Fibroblast of gingiva (primary cell): ENCODE measurements at regions not wholly inside any gene's neighbourhood (a gene's known extent, or its start where the extent isn't known, plus 50 kb on each side); places are given as distances from the start of the nearest gene placed in this dataset.
"Not testable (repeated sequence)": the region's sequence is repeated elsewhere in the genome, so short reads cannot be mapped to it uniquely, and the experiment has no call there.

Source experiments
- DNase-seq: peaks from one replicate; pipeline ENCODE4 v3.0.0-alpha.2; 2011; ENCODE audit warnings: low read depth

DNA sequence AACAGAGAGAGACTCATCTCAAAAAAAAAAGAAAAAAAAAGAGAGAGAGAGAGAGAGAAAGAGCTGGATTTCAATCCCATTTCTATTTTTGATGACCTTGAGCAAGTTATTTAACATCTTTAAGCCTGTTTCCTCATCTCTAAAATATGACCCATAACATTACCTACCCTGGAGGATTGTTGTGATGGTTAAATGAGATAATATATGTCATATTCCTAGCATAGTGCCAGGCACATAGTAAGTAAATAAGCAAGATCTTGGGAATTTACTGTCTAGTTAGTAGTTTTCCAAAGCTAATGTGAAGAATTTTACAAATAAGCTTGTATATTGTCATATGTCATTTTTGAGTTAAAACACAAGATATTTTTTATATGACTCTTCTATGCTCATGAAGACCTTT is 236.5 kb downstream of the PHLDA1 start:
- no peak for DNase-seq

DNA sequence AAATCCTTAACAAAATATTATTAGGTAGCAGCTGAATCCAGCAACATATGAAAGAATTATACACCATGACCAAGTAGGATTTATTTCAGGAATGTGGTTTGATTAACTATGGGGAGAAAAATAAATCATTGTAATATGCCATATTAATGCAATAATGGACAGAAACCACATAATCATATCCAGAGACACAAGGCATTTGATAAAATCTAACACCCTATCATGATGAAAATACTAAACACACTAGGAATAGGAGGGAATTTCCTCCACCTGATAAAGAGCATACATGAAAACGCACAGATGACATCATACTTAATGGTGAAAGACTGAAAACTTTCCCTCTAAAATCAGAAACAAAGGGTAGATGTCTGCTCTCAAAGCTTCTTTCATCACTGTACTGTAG is 238.9 kb downstream of the PHLDA1 start:
- peak; percentile 50 for DNase-seq

DNA sequence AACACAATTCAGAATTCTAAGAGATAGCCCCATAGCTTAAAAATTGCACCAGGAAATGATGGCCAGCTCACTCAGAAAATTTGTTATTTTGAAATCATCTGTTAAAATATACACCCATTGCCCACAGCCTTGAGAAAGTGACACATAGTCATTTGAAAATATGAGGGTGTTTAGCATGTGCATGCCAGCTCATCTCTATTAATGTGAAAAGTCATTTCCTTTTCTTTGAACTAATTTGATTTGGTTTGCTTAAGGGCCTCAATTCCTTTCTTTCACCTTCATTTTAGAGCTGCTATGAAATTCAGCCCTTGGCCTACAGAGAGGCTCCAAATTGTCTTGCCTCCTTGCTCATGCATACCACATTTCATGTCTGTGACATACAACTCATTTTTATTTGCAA is 241.4 kb downstream of the PHLDA1 start:
- DNase-seq, result peak; percentile 17

DNA sequence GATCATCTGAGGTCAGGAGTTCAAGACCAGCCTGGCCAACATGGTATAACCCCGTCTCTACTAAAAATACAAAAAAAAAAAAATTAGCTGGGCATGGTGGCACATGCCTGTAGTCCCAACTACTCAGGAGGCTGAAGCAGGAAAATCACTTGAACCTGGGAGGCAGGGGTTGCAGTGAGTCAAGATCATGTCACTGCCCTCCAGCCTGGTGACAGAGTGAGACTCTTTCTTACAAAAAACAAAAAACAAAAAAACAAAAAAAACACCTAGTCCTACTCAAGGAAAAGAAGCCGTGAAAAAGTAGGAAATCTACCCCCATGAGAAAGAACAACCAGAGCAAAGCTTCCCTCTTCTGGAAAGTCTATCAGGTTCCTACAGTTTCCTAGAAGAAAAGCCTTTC is 244.4 kb downstream of the PHLDA1 start:
- DNase-seq, result not testable (repeated sequence)

DNA sequence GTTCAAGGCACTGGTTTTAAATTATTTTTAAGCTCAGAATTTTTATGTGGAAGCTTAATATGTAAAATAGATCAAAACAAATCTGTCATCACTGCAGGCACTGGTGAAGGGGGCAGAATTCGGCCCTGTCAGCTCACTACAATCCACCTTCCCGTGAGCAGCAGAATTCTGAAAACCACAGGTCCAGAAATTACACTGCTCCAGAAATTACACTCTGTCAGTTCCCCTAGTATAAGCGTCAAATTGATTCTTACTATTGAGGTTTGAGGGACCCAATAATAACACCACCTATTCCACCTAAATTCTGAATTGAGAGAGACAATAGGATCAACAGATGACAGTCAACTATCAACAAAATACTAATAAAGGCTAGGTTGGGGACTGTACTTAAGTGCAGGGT is 245.5 kb downstream of the PHLDA1 start:
- no peak for DNase-seq

DNA sequence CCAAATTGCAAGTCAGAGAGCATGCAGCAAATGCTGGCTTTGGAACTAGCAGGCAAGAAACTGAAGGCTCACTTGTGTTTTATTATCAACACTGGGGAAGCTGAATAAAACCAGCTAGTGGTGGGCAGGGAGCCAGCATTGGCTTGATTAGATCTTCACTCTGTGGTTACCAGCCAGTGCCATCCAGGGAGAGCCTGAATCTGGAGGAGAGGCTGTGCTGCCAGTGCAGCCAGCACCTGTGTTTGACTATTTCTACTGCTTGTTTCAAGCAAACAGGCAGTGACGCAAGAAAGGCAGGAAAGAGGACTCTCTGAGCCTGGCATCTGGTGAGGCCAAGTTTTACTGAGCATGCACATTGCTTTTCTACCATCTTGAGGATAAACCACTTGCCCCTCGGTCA is 247.0 kb downstream of the PHLDA1 start:
- peak; percentile 25 for DNase-seq

DNA sequence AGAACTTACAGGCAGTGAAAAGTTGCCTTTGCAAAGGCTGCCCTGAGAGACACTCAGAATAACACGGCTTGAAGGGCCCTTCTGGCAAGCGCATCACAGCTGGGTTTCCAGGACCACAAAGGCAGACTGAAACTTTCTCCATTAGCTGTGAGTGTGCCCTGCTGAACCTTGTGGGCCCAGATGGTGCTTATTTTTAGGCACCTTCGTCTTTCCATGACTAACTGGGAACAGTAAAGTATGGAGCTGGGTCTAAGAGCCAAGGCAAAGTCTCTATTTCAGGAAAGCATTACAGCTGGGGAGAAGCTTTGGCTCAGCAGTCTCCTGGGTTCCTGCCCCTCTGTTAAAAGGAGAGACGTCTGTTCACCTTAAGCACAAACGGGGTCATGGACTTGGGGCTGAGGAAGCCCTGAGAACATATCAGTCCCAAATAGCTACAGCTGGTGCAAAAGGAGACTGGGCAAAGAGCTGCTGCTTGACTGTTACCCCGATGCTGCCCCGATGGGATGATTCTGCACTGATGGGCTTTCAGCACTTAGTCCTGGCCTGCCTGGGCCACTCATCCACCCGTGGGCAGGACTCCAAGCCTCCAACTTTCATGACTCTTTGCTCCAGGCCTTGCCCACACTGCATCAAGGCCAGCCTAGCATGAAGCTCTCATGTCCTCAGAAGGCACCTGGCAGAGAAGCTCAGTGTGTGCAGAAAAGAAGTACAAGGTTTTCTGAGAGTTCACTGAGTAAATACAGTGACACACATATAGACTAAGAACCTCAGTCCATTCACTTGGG is 248.3 kb downstream of the PHLDA1 start:
- no peak for DNase-seq

DNA sequence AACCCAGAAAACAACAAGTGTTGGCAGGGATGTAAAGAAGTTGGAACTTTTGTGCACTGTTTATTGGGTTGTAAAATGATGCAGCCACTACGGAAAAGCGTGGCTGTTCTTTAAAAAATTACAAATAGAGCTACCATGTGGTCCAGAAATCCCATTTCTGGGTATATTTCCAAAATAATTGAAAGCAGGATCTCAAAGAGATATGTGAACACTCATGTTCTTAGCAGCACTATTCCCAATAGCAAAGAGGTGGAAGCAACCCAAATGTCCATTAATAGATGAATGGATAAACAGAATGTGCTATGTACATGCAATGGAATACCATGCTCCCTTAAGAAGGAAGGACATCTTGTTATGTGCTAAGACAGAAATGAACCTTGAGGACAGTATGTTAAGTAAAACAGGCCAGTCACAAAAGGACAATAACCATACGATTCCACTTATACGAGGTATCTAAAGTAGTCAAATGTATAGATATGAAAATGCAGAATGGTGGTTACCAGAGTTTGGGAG is 249.5 kb downstream of the PHLDA1 start:
- peak; percentile 6 for DNase-seq

DNA sequence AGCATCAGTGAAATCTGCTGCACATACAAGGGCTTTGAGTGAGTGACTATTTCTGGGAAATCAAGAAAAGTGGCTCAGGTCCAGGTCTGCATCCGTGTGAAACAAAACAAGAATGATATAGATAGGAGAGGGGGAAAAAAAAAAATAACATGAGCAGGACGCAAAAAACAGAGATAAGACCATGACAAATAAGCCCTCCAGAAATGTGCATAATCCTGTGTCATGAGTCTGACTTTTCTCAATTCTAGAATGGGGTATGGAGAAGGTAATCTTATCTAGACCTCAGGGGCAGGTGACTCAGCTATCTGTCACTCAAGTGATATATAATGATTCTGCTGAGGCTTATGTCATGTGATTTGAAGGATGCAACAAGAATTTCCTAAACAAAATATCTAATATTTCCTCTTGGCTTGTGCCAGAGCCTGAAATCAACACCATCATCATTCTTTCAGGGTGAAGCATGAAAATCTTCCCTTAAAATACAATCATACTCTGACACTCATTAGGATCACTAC is 250.0 kb downstream of the PHLDA1 start:
- peak; percentile 59 for DNase-seq

DNA sequence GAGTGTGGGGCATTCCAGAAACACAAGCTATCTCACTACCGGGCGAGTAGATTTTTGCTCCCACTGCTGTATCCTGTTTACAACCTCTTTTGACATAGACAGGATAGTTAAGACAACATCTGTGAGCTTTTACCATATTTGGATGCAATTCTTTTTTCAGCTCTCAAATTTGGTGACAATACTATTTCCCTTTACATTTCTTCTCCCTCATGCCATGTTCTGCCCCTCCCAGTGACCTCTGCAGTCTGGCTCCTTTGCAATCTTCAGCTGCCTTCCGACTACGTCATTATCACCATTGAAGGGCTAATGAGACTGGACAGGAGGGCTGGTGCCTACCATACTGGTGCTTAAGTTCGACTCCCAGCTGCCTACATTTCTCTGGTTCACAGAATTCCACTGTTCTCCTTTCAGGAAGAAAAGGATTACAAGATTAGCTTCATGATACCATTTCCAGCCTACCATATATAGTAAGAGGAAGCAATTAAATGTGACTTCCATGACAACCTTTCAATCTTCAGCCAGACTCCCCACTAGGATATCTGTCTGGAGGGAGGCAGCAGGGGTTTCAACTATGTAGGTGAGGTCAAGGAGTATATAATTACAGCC is 251.6 kb downstream of the PHLDA1 start:
- DNase-seq, result no peak

DNA sequence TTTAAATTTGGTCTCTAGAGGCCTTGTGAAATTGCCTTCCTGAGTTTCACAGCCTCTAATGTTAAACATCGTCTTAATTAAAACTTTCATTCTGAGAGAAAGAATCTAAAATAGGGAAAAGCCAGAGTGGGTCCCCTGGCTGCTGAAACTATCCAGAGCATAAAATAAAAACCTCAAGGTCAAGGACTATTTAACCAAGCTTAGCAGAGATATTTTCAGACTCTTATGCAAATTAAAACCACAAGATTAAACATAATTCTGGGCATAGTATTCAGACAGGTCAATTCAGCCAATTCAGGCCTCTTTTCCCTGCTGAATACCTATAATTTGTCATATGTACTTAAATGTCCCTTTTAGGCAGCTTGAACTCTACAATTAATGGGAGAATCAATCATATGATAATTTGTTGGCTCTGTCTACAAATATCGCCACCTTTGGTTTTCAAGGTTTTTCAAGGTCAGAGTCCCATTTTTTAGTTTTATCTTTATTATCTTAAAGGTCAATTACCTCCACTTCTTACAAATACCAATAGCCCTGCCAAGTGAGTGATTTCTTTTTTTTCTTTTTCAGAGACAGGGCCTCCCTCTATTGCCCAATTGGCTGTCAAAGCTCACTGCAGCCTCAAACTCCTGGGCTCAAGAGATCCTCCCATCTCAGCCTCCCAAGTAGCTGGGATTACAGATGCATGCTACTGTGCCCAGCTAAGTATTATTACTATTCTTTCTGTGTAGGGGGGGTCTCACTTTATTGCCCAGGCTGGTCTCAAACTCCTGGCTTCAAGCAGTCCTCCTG is 257.1 kb downstream of the PHLDA1 start:
- peak; percentile 19 for DNase-seq

DNA sequence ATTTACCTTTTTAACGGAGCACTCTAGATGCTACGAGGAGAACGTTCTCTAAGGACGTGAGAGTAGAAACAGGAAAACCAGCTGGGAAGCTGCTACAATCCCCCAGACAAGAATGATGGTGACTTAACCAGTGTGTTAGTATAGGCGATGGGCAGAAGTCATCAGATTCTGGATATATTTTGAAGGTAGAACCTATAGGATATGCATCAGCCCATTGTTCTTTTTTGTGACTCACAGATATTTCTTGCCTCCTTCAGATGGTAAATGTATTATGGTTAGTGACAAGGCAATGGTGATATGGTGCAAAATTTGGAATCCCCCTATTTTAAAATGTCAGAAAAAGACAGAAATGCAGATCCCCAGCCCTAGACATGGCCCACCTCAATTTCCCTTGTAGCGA is 258.2 kb downstream of the PHLDA1 start:
- no peak for DNase-seq

DNA sequence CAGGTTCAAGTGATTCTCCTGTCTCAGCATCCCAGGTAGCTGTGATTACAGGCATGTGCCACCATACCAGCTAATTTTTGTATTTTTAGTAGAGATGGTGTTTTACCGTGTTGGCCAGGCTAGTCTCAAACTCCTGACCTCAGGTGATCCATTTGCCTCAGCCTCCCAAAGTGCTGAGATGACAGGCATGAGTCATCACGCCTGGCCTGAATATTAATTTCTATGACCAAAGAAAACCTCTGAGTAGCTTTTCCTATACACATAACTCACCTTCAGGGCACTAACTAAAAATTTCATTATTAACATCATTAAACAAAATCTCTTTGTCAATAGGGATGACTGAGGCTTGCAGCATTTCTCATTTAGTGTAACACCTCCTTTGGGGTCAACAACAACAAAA is 259.6 kb upstream of the KRR1 start:
- no peak for DNase-seq

DNA sequence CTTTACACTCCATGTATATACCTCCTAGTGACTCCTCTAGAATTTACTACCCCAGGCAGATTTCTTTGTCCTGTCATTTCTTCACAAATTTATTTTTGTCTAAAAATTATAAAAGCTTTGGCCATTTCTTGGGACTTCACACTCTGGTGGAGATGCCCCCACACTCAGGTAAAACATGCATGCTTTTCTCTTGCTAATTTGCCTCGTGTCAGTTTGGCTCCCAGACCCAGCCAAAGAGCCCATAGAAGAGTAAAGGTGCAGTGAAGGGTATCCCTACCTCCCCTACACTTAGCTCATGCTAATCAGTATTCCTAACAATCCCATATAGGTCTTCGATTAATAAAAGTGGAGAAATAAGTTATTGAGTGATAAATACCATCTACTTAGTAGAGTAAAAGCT is 256.5 kb upstream of the KRR1 start:
- DNase-seq, result no peak

DNA sequence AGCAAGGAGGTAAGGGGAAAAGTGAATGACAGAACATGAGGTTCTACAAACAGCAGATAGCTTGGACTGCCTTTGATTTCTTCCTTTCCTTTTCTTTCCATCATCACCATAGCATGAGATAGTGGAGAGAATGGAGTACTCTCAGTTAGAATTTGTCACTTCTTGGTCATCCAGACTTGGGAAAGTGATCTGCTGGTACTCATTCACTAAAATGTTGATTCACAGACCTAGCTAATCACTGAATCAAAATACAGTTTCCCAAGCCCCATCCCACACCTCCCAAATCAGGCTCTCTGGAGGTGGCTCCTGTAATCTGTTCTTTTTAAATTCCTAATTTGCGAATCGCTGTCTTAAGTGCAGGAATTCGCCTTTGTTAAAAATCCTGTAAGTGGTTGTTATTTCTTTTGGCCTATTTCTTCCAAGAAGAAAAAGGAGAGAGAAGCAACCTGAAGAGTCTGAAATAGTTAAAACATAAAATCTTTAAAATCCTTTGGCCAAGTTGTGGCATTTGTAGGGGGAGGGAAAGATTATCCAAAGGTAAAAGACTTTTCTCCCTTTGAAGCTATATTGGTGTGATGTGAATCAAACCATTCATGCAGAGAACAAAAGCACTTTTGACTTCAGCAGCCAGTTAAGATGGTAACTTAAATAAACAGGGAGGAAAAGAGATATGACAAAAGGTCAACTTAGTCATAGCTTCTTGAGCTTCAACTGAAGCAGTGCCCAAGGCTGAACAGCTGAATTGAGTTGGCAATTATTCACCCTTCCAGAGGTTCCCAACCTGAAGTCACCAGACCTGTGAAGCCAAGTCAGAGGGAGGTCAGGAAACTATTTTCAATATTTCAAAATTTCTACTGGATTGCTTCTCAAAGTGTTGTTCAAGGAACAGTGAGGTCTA is 255.1 kb upstream of the KRR1 start:
- DNase-seq, result peak; percentile 55

DNA sequence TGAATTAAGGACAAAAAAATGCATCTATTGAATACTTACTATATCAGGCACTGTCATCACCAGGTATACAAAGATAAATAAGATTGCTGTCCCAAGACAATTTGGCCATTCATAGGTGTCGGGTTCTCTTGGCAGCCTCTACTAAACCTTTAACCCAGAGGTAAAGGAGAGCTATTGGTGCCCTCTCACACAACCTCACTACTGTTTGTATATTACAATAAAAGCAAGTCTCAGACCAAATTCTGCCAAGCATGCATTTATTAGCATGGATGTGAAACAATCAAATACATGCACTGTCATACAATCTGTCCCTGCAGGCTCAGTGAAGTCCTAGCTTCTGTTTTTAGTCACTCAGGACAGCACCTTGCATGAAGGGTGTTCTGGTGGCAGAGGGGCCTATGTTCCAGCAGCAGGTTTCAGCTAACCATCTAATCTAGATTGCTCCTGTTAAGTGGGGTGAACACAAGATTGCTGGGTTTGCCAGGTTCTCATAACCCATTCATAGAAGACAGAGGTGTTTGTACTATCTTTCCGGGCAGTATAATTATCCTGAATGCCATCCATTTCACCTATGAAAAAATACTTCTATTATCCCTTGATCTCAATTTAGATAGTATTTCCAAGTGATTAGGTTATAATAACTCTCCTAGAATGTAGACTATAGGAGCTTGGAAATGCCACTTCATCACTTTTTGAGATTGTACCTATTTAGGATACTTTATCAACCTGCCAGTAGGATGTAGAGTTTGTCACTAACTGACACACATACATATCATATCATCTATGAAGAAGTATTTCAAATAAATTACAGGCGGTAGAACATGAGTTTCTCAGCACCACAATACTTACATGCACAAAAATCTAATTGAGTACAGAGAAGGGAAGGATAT is 254.0 kb upstream of the KRR1 start:
- no peak for DNase-seq

DNA sequence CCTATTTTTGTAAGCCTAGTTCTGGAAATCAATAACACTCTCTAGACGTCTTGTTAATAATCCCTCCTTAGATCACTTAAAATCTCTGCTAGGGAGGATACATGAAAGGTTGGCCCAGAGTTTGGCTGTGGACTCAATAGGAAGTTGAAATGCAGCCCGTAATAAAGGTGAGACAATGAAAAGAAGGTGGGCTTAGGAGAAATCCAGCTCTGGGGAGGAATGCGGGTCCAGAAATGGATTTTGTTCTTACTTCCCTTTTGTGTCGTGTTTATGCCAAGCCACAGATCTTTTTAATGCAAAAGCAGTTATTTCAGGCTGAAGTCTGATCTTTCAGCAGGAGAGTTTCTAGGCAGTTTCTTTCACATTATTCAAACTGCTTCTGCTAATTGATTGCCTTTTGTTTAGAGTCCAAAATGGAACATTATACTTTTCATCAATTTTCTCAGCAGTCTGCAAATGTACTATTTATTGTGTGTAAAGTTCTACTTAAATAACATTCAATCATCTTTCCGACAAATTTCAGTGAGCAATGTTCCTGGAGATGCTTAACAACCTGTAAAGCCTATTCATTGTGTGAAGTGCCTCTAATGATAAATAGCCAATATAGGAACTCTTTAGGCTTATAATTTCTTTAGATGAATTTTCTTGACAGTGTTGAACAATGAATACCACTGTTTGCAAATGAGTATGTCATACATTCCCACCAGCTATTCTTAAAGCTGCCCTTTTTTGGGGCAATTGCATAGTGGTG is 252.9 kb upstream of the KRR1 start:
- no peak for DNase-seq

DNA sequence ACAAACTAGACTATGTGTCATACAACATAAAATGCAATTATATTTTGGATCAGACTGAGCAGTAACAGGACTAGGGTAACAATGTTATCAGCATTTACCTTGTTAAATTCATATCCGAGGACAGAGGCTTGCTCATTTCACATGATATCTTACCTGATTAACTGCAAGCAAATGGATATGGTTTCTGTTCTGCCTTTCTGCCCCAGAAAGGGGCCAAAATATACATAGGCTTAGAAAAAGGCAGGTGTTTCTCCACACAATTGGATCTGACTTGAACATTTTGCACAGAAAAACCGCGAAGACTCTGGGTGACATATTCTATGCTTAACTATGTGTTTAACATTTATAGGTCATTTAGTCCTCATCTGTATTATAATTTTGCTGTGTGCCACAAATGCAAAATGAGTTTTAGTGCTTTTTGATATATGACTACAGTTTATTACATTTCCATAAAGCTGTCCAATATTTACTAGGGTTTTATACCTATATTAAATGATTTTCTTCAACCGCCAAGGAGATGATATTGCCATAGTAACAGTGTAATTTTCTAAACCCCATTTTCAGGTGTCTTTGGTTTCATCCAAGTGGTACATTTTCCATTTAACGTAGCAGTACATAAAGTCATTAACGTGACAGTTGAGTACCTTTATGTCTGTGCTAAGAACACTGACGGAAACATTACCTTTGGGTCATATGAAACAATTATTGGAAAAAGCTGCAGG is 249.3 kb upstream of the KRR1 start:
- DNase-seq, result no peak
